HG03196 (cell line): ENCODE measurements at regions not wholly inside any gene's neighbourhood (a gene's known extent, or its start where the extent isn't known, plus 50 kb on each side); places are given as distances from the start of the nearest gene placed in this dataset.

Experiments
- ATAC-seq: cut with Tn5 transposase; IDR thresholded peaks from one replicate; pipeline ENCODE4 v1.9.1; 2021; ENCODE audit not compliant: unreplicated experiment

DNA sequence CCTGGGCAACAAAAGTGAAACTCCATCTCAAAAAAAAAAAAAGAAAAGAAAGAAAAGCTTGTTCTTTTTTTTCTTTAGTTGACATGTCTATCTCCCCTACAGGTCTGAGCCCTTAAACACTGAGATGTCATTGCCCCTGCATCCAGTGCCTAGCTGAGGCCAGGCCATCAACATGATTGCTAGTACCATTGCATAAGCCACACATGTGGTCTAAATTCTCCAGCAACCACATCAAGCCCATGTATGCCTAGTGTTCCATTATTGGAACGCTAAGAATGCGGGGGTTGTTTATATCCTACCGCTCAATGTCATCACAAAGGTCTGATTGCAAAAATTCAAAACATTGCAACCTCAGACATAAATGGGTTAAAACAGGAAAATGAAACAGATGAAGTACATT lies 62.7 kb downstream of the NPTX2 start:
- ATAC-seq = no peak

DNA sequence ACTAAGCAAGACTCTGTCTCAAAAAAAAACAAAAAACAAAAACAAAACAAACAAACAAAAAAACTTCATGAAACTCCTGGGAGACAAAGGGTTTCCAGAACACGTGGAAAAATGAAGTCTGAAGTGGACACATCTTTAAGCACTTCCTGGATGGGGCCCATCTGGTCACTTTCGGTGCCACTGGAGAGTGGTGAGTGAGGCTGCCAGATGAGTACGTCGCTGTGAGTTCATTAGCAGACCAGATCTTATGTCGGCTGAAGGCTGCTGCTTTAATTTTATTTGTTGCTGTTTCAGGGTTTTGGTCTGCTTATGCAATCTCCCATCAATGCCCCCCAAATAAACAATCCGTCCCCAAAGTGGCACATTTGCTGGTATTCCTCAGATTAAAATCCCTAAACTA lies 64.4 kb downstream of the NPTX2 start:
- ATAC-seq = no peak

DNA sequence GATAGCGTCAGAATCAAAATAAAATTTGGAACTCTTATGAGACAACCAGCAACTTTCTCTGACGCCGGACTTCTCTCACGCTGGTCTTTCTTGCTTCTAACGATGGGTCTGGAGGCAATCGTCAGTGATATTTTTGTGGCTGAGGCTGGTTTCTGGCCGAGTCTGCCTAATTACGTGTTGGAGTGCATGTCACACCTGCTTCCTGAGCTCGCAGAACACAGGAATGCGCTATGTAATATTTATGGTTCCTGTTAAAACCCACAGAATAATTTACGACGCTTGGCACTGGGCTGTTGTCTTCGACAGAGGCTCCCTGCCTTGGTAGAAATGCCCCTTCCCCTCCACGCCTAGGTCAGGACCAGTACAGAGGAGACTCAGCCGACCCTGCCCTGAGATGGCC lies 64.9 kb downstream of the NPTX2 start:
- no peak for ATAC-seq

DNA sequence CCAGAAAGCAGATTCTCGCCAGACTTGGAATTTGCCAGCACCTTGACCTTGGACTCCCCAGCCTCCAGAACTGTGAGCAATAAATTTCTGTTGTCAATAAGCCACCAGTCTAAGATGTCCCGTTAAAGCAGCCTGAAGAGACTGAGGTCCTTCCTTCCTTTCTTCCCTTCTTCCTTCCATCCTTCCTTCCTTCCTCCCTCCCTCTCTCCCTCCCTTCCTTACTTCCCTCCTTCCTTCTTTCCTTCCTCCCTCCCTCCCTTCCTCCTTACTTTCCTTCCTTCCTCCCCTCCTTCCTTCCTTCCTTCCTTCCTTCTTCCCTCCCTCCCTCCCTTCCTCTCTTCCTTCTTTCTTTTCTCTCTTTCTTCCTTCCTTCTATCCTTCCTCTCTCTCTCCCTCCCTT lies 66.4 kb downstream of the NPTX2 start:
- ATAC-seq = no peak

DNA sequence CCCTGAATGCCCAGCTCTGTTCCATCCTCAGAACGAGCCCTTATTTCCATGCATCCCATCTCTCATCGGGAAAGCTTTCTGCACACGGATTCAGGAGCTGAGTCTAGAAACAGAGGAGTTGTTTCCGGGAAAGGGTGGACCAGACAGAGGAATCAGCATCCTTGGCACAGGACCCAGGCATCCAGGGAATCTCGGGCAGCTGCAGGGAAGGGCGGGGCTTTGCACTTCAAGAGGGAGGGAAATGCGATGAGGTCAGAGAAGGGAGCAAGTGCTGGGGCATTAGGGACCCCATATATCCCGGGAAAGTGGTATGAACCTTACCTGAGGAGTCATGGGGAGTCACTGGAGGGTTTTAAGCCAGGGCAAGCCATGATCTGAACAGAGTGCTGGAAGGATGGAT lies 68.5 kb downstream of the NPTX2 start:
- ATAC-seq = no peak

DNA sequence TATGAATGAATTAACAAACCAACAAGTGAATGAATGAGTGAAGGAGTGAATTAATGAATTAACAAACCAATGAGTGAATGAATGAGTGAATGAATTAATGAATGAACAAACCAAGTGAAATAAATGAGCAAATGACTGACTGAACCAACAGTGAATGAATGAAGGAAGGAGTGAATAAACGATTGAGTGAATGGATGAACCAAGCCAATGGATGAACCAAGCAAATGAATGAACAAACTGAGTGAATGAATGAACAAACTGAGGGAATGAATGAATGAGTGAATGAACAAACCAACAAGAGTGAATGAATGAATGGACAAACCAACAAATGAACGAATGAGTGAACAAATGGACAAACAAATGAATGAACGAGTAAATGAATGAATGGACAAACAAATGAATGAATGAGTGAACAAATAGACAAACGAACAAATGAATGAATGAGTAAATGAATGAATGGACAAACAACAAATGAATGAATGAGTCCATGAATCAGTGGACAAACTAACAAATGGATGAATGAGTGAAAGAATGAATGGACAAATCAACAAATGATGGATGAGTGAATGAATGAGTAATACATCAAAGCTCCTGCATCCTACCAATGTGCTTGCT lies 69.5 kb downstream of the NPTX2 start:
- ATAC-seq = no peak

DNA sequence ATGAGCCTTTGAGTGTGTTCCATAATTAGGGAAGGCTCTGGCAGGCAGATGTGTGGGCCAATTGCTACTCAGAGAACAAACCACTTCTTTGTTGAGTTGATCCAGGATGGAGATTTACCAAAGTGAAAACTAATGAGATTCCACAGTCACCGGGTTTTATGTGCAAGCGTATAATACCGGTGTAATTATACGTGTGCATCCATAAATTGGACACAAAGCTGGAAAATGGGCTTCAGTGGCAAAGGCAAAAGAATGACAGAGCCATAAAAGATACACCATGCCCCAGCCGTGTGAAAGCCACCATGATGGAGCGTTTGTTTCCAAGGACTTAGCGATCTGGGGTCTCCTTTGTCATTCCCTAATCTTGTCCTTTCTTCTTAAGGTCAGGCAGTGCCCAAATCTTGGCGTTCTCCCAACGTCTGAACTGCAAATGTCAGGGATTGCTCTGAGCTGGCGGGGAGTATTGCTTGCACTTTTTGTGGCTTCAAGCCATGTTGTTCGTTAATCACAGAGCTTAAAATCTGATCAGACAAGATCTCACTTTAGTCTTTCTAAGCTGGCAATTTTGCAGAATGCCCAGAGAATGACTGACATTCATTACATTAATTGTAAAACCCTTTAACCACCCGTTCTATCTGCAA lies 70.1 kb downstream of the NPTX2 start:
- no peak for ATAC-seq

DNA sequence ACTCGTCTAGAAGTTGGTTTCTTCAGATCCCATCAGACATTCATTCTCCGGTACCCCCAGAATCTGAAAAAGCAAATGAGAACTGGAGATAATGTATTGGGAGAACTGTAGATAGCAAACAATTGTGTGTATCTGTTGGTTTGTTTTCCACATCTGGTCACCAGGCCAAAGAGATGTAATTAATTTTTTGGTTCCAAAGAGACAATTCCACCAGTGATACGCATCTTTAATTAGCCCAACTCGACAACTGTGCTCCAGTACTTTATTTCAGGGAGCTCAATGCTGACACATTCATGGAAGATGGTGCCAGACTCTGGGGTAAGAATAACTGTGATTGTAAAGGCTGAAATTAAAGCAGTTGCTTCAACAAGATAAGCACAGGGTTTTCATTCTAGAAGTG lies 74.5 kb downstream of the NPTX2 start:
- no peak for ATAC-seq

DNA sequence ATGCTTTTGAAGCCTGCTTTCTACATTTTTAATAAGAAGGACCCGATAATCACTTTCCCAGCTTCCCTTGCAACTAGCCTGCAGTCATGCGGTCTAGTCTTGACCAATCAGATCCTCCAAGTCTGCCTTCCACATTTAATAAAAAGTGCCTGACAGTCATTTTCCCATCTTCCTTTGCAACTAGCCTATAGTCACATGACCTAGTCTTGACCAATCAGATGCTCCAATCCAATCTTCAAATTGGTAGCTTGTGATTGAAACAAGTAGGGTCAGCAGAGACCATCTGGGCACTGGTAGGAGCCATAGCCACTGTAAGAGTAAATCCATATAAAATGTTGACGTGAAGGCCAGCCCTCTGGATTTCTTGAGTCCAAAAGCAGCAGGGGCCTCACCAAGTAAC lies 80.0 kb downstream of the NPTX2 start:
- ATAC-seq = no peak

DNA sequence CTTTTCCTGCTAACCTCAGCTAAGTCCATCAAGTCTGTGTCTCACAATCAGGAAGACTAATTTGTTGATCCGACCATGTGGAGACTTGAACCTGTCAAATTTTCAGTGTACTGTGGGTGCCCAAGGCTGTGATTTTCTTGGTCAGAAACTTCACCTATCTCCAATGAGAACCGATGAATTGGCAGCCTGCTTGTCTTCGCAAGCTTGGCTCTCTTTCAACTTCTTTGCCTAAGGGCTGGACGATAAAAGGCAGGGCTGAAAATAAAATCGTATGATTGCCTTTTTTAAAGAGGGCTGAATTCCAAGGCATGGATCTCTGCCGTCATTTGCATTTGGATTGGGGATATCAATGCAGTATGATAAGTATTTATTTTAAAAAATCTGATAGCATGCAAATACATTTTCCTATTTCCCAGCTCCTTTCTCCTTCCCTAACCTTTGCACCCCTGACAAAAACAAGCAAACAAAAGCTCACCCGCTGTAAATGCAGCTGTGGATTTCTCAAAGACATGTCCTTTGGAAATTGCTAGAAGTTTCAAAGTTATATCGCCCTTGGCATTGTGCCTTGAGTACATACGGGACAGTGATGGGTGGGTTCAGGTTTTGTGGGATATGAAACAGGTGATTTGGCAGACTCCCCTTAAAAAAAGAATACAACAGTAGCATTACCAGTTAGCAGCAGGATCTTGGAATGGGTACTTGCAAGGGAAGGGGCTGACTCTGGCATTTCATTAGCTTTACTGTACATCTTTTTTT lies 80.6 kb downstream of the NPTX2 start:
- no peak for ATAC-seq

DNA sequence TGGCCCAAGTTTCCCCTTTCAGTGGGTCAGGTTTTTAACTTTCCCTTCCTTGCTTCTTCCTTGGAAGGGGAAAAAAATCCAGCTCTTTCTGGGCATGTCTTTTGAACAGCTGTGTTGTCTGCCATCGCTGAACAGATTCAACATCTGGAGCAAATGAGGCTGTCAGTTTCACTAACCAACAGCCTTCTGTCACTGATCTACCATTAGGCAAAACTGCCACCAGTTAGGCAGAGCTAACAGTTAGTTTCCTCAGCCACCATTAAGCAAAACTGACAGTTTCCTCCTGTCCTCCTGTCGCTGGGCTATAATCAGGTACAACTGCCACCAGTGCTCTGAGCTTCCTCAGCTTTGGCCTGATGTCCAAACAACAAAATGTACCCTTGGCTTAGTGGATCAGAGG lies 81.9 kb downstream of the NPTX2 start:
- no peak for ATAC-seq

DNA sequence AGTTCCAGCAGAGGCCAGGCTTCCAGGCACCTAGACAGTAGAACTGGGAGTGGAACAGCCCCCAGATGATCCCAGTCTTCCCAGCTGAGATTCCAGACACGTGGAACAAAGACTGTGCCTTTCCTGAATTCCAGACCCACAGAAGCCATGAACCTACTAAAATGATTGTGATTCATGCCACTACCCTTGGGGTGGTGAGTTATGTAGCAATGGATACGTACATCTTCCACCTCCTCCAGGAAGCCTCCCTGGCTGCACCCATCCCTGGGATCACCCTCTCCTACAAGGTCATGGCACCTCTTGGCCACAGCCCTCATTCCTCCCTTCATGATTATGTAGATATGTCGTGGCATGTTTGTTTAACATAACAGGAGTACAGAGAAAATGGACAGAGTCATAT lies 83.4 kb downstream of the NPTX2 start:
- ATAC-seq = no peak

DNA sequence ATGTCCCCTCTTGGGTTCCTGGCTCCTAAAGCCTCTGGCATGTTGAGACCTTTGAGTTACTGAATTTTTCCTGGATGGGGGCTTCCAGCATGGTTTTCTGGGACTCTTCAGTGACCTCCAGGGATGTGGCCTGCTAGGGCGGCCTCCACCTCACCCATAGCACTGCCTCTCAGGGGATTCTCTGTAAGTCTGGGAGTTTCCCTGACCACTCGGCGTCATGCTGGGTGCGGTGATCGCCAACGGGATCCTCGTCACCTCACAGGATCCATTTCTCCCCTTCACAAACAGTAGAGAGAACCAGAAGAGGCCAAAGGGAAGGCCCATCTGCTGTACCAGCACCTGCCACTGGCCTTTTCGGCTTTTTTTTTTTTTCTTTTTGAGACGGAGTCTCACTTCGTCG lies 84.3 kb downstream of the NPTX2 start:
- no peak for ATAC-seq

DNA sequence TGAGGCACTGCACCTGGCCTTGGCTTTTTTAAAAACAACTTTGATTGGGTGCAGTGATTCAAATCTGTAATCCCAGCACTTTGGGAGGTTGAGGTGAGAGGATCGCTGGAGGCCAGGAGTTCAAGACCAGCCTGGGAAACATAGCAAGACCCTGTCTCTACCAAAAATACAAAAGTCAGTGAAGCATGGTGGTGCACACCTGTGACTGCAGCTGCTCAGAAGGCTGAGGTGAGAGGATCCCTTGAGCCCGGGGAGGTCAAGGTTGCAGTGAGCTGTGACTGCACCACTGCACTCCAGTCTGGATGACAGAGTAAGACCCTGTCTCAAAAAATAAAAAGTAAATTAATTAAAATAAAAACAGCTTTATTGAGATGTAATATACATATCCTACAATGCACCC lies 84.9 kb downstream of the NPTX2 start:
- no peak for ATAC-seq

DNA sequence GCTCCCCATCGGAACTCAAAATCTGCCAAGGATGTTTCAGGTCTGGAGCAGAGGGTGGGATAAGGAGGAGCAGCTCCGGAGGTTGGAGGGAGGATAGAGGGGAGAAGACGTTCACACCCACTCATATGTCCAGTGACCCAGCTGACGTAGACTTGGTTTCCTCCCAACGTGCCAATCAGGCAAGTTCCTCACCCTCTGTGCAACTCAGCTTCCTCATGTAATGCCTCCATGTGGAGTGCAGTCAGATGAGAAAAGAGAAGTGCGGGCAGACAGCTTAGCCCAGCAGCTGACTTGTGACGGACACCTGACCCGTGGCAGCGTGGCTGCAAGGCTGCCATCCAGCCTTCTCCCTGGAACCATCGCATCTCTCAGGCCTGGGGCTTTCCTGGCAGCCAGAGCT lies 86.8 kb downstream of the NPTX2 start:
- no peak for ATAC-seq

DNA sequence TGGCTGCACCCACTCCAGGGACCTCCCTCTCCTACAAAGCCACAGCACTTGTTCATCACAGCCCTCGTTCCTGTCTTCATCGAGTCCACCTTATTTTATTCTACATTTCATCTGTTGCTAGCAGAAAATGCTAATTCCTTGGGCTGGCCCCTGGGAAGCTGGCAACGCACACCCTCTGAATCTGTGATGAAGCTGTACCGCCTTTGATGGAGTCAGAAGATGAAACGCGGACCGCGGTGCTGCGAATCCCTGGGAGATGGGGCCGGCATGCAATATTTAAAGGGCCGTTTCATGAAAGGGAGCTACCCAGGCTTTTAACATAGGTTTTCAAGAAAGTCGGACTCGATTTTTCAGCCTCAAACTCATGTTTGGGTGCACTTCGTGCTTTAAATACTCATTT lies 88.5 kb downstream of the NPTX2 start:
- ATAC-seq = no peak

DNA sequence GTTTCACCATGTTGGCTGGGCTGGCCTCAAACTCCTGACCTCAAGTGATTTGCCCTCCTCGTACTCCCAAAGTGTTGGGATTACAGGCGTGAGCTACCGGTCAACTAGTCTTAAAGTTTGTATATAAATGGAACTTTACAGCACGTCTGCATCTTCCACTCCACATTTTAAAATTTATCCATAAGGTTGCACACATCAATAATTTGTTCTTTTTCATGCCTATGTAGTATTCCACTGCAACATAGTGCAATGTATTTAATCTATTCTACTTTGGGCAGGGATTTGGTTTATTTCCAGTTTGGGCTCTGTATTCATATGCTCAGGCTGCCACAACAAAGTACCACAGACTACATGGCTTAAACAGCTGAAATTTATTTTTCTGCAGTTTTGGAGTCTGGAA lies 90.0 kb downstream of the NPTX2 start:
- ATAC-seq = no peak

DNA sequence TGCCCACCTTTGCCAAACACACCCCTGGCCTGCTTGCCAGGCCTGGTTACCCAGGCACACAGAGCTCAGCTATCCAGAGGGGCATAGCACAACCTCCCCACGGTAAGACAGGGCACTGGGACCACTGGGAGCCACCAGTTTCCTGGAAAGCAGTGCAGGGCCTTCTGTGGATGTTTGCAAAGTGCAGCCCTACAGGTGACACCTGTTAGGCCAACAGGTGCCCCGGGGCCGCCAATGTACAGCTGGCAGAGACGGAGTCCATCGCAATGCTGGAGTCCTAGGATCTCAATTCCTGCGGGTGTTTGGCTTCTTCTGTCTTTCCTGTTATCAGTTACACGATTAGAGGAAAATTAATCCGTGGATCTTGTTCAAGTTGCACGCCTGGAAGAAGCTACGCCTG lies 94.9 kb downstream of the NPTX2 start:
- no peak for ATAC-seq

DNA sequence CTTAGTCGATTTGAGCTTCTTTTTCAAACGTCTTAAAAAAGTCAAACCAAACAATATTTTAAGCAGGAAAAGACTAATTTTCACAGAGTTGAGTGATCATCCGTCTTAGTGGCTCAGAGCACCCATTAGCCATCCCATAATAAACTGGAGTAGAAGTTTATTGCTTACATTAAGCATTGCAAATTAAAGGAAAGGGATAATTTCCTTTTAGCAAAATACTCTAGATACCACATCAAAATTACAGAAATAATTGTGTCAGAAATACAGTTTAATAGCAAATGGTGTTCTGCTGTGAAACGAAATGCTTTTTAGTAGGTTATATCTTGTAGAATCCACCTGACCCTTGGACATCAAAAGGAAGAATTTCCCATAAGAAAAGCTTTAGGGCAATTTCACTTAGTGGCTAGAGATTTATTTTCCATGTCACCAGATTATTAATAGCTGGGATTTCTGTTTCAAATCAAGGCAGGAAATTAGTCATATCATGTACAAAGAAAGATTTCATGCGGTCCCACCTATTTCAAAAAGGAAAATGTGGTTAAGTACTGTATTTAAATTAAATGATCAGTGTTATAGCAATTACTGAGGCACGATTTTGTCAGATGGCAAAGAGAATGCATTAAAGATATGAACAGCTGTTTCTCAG lies 96.2 kb downstream of the NPTX2 start:
- ATAC-seq = no peak

DNA sequence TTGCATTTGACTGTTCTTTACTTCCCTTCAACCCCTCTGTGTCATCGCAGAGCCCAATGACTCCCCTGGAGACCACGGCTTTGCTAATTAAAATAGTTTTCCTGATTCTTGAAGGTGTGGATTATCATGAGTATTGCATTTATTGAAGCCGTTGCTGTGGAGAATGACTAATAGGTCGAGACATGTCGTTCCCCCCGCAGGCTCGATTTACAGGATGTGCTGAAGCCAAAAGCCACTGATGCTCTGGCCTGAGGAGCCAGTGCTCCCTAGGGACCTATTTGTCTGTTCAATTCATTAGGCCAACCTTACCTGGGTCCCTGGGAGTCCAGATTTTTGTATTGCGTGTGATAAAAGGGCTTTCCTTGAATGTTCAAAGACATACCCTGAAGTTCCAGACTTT lies 102.3 kb downstream of the NPTX2 start:
- no peak for ATAC-seq

DNA sequence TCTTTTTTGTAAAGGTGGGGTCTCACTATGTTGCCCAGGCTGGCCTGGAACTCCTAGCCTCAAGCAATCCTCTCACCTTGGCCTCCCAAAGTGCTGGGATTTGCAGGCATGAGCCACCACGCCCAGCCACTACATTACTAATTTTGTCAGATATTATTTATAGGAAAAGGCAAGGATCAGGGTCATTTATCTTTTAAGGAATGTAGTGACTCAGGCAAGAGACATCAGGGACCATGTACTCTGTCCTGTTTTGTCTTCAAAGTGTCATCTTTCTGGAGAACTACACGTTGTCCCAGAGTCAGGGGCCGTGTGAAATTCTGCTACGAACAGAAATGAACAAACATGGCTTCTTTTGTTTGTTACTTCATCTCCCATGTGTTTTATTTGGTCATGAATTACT lies 105.3 kb downstream of the NPTX2 start:
- no peak for ATAC-seq

DNA sequence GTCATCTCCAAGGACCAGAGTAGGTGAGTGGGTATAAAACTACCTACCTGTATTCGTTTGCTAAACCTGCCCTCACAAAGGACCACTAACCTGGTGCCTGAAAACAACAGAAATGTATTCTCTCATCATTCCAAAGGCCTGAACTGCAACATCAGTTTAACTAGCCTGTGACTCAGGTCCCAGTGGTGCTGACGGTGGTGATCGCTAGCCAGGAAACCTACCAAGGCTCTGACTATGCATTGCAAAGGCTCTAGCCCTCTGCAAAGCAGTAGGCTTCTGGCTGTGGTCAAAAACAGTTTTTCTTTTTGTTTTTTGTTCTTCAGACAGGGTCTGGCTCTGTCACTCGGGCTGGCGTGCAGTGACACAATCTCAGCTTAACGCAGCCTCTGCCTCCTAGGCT lies 107.5 kb downstream of the NPTX2 start:
- no peak for ATAC-seq
